WERI-Rb-1 (cell line): ENCODE measurements at regions not wholly inside any gene's neighbourhood (a gene's known extent, or its start where the extent isn't known, plus 50 kb on each side); places are given as distances from the start of the nearest gene placed in this dataset.

Experiments used
- DNase-seq: peaks from one replicate; pipeline ENCODE4 v3.0.0-alpha.2; 2020
- H3K27ac ChIP-seq: fragments of 250-450 bp; sonication (Bioruptor Pico); 2 replicates; pipeline ENCODE4 v1.5.1; 2020; ENCODE audit warnings: mild to moderate bottlenecking, moderate library complexity
- H3K27me3 ChIP-seq: fragments of 250-450 bp; sonication (Bioruptor Pico); 2 replicates; pipeline ENCODE4 v1.5.1; 2021; ENCODE audit warnings: mild to moderate bottlenecking, low read depth, moderate library complexity; ENCODE audit not compliant: insufficient read depth, severe bottlenecking
- H3K36me3 ChIP-seq: fragments of 250-450 bp; sonication (Bioruptor Pico); 2 replicates; pipeline ENCODE4 v1.5.1; 2020; ENCODE audit warnings: mild to moderate bottlenecking, moderate library complexity
- H3K4me3 ChIP-seq: 2 replicates; pipeline ENCODE4 v1.5.1; 2011; ENCODE audit warnings: low read depth, mild to moderate bottlenecking, control low read depth, low read length
- H3K9me3 ChIP-seq: fragments of 250-450 bp; sonication (Bioruptor Pico); 2 replicates; pipeline ENCODE4 v1.5.1; 2021; ENCODE audit warnings: mild to moderate bottlenecking, moderate library complexity; ENCODE audit not compliant: severe bottlenecking
- CTCF ChIP-seq: IDR thresholded peaks from 2 replicates; pipeline ENCODE4 v1.5.1; 2011; ENCODE audit warnings: low read depth, mild to moderate bottlenecking, control low read depth, inconsistent platforms, low read length

DNA sequence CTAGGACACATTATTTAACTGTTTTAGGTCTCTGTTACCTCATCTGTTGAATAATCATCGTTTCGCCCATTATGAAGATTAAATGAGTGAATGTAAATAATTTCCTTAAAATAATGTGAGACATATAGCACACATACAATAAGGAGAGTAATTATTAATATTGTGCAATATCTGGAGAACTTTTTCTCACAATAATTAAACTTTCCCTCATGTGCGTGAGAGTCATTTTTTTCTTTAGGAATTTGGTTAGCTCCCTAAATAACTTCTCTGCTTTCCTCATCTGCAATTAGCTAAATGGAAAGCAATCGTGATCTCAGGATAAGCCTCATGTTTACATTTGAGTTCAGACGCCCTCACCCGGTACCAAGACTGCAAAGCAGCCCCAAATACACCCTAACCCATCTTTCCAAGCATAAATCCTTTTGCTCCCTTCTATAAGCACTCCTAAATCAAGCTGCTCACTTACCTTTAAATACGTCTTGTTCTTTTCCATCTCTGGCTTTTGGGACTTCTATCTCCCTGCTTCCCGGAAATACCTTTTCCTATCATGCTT lies 78.8 kb downstream of the MZT1 start:
- Histone ChIP-seq H3K4me3 (no peak overlapping the region), H3K27me3 (no peaks in the 10 kb centered on the region), H3K27ac (no peak overlapping the region), H3K9me3 (no peaks in the 10 kb centered on the region), H3K36me3 (no peaks in the 10 kb centered on the region)
- peak; percentile 41 for DNase-seq
- TF ChIP-seq CTCF, result peak; percentile 66

DNA sequence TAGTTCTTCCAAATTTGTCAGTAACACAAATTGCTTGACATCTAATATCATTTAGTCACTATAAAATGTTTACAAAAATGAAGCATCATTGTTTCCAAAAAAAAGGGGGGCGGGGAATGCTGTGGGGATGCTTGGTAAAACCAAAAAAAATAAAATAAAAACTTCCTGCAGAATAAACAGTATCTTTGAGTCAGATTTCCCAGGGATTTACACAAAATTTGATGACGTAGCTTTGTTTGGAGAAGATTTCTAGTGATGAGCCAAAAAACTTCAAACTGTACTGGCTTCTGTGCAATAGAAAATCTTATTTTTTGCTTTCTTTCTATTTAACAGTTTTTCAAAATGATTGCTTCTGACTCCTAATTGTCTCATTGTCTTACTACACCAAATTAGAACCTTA lies 80.0 kb downstream of the MZT1 start:
- H3K27me3 ChIP-seq, result no peaks in the 10 kb centered on the region
- no peaks in the 10 kb centered on the region for H3K36me3 ChIP-seq
- DNase-seq, result no peak
- H3K4me3 ChIP-seq, result no peak overlapping the region
- no peak overlapping the region for H3K27ac ChIP-seq
- no peak for TF ChIP-seq CTCF
- no peaks in the 10 kb centered on the region for H3K9me3 ChIP-seq

GRCh38 chr13:72645521-72645920 lies 81.9 kb downstream of the MZT1 start:
- Histone ChIP-seq H3K4me3 (no peak overlapping the region), H3K27ac (no peak overlapping the region), H3K27me3 (no peaks in the 10 kb centered on the region), H3K9me3 (no peaks in the 10 kb centered on the region), H3K36me3 (no peaks in the 10 kb centered on the region)
- no peak for DNase-seq
- no peak for TF ChIP-seq CTCF

DNA sequence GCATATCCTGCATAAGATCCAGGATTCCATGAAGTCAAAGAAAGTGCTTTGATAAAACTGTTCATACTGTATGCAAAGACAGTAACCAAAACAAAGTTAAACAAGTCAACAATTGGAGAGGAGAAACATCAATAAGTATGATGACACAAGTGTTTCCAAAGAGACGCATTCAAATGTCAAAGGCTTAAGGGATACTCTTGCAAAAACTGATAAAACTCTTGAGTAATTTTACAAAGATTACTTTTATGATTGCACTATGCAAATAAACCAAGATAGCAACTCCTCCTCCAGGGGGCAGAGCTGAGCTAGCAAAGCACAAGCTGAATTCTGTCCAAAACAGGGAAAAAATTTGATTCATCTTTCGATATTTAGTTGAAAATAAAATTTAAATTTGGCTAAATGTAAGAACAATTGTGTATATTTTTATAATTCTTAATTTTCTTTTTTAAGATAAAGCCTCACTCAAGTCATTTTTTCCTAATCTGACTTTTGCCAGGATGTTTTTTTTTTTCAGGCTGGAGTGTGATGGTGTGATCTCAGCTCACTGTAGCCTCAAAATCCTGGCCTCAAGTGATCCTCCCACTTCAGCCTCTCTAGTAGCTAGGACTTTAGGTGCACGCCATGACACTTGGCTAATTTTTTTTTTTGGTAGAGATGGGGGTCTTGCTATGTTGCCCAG lies 84.0 kb downstream of the MZT1 start:
- no peak overlapping the region for H3K4me3 ChIP-seq
- no peaks in the 10 kb centered on the region for H3K9me3 ChIP-seq
- no peaks in the 10 kb centered on the region for H3K36me3 ChIP-seq
- no peaks in the 10 kb centered on the region for H3K27me3 ChIP-seq
- TF ChIP-seq CTCF, result peak; percentile 55
- H3K27ac ChIP-seq, result no peak overlapping the region
- peak; percentile 45 for DNase-seq

- TF ChIP-seq CTCF, result no peak
- no peak for DNase-seq
Measured at GRCh38 chr13:72639377-72639776, 88.1 kb downstream of the MZT1 start.

More at GRCh38 chr13:72639377-72639776, 88.1 kb downstream of the MZT1 start:
- H3K27me3 ChIP-seq, result no peaks in the 10 kb centered on the region
- no peaks in the 10 kb centered on the region for H3K36me3 ChIP-seq
- no peaks in the 10 kb centered on the region for H3K9me3 ChIP-seq
- H3K27ac ChIP-seq, result no peak overlapping the region
- no peak overlapping the region for H3K4me3 ChIP-seq
